ENCODE measurements at regions not wholly inside any gene's neighbourhood (a gene's known extent, or its start where the extent isn't known, plus 50 kb on each side); places are given as distances from the start of the nearest gene placed in this dataset.

GRCh38 chr4:52366621-52367020 is 292.5 kb downstream of the USP46 start:
- TF ChIP-seq EZH2 (IDR thresholded peaks at IDR 0.05; ENCODE audit: insufficient read depth, low read length), result no peak
- no peak for TF ChIP-seq CTCF (IDR thresholded peaks at IDR 0.05; ENCODE audit: insufficient read depth, low read depth, low read length)
